ENCODE measurements at regions not wholly inside any gene's neighbourhood (a gene's known extent, or its start where the extent isn't known, plus 50 kb on each side); places are given as distances from the start of the nearest gene placed in this dataset.

GRCh38 chr22:49010901-49011300 lies 816.8 kb downstream of the BRD1 start:
- H3K27ac ChIP-seq, result no peak overlapping the region
- no peak for TF ChIP-seq ZFX (IDR thresholded peaks at IDR 0.05; ENCODE audit: borderline replicate concordance)
- TF ChIP-seq, protein P1, sequence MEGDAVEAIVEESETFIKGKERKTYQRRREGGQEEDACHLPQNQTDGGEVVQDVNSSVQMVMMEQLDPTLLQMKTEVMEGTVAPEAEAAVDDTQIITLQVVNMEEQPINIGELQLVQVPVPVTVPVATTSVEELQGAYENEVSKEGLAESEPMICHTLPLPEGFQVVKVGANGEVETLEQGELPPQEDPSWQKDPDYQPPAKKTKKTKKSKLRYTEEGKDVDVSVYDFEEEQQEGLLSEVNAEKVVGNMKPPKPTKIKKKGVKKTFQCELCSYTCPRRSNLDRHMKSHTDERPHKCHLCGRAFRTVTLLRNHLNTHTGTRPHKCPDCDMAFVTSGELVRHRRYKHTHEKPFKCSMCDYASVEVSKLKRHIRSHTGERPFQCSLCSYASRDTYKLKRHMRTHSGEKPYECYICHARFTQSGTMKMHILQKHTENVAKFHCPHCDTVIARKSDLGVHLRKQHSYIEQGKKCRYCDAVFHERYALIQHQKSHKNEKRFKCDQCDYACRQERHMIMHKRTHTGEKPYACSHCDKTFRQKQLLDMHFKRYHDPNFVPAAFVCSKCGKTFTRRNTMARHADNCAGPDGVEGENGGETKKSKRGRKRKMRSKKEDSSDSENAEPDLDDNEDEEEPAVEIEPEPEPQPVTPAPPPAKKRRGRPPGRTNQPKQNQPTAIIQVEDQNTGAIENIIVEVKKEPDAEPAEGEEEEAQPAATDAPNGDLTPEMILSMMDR (IDR thresholded peaks at IDR 0.05), result no peak

DNA sequence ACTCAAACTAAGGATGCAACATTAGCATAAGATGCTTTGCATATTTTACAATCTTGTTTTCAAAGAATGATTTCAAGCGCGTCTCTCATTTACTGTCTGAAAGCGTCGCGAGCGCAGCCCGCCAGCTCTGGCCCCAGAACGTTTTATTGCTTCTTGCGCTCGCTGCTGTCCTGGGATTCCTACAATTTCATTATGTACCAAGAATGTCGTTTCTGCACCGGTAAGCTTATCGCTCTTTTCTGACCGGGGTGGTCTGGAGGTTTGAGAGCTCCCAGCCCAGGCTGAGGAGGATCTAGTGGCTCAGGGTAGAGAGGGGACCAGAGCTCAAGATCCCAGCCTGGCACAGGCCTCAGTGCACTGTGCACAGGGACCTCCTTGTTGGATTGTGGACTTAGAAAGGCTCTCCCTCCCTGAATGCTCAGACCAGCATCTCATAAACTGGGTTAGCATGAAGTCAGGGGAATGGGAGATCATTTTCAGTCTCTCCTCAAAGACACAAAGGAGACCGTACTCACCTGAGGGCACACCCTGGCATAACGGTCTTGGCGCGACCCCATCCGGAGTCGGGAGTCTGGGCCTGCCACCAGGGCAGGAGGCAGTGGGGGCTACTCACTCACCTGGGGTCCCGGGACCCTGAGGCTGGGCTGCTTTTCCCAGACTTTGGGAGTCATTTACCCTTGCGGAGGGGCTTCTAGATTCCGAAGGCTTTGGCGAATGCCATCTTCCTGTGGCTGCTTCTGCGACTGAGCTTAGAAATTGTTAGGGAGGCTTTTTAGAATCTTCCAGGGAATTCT lies 817.4 kb downstream of the BRD1 start:
- TF ChIP-seq, protein P1 (IDR thresholded peaks at IDR 0.05), result no peak
- TF ChIP-seq ZFX (IDR thresholded peaks at IDR 0.05; ENCODE audit: borderline replicate concordance), result no peak

DNA sequence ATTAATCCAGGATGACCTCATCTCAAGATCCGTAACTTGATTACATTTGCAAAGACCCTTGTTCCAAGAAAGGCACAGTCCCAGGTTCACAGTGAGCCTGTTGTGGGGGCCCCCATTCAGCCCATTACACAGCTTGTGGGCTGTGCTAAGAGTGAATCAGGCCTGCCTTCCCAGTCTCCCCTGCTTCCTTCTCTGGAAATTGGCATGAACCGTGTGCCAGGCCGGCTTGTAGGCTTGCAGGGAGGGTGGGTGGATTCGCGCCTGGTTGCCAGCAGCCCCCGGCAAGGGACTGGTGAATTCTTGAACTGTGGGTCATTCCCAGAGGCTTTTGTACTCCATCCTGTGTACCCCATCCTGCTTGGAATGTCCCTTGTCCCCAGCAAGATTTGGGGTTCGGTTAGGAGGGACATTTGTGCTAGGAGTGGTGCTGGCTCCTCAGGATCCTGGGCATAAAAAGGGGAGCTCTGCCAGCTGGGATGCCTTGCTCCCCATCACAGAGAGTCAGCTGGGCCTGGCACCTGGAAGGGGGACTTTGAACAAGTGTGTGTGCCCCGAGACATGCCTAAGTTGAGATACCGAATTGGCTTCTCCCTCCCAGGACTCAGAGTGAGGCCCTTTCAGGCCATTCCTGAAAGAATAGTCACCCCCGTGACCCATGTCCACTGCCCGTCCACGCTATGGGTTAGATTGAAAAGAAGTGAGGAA lies 818.2 kb downstream of the BRD1 start:
- TF ChIP-seq, protein P1 (IDR thresholded peaks at IDR 0.05), result no peak
- TF ChIP-seq ZFX (IDR thresholded peaks at IDR 0.05; ENCODE audit: borderline replicate concordance), result no peak
- no peak overlapping the region for H3K27ac ChIP-seq

More for the DNA sequence above, 817.4 kb downstream of the BRD1 start:
- H3K27ac ChIP-seq, result no peak overlapping the region

- no peak overlapping the region for H3K27ac ChIP-seq
- TF ChIP-seq ZFX (IDR thresholded peaks at IDR 0.05; ENCODE audit: borderline replicate concordance), result no peak
- TF ChIP-seq, protein P1 (IDR thresholded peaks at IDR 0.05), result no peak
Measured at GRCh38 chr22:49008682-49009235, 818.9 kb downstream of the BRD1 start.

- no peak overlapping the region for H3K27ac ChIP-seq
- TF ChIP-seq, protein P1 (IDR thresholded peaks at IDR 0.05), result no peak
- no peak for TF ChIP-seq ZFX (IDR thresholded peaks at IDR 0.05; ENCODE audit: borderline replicate concordance)
Measured at GRCh38 chr22:49007013-49007653, 820.5 kb downstream of the BRD1 start.

- TF ChIP-seq ZFX (IDR thresholded peaks at IDR 0.05; ENCODE audit: borderline replicate concordance), result no peak
- TF ChIP-seq, protein P1 (IDR thresholded peaks at IDR 0.05), result no peak
- no peak overlapping the region for H3K27ac ChIP-seq
Measured at GRCh38 chr22:49006207-49007012, 821.3 kb downstream of the BRD1 start.
